Coronary artery (tissue), 2 donors: ENCODE measurements at regions not wholly inside any gene's neighbourhood (a gene's known extent, or its start where the extent isn't known, plus 50 kb on each side); places are given as distances from the start of the nearest gene placed in this dataset.

ENCODE experiments used
- DNase-seq: peaks from one replicate; pipeline ENCODE4 v3.0.0-alpha.2; 2017; ENCODE audit warnings: low spot score
- H3K27ac ChIP-seq, 2 donors: fragments of 200-600 bp; sonication (generic); one replicate each; pipeline ENCODE4 v1.5.1; 2016 to 2019
- H3K4me3 ChIP-seq: fragments of 200-600 bp; sonication (generic); 2 replicates; pipeline ENCODE4 v1.5.1; 2016; ENCODE audit warnings: mild to moderate bottlenecking, moderate library complexity
- CTCF ChIP-seq: fragments of 200-600 bp; sonication (generic); IDR thresholded peaks from one replicate; pipeline ENCODE4 v1.5.1; 2019; ENCODE audit warnings: antibody characterized with exemption

DNA sequence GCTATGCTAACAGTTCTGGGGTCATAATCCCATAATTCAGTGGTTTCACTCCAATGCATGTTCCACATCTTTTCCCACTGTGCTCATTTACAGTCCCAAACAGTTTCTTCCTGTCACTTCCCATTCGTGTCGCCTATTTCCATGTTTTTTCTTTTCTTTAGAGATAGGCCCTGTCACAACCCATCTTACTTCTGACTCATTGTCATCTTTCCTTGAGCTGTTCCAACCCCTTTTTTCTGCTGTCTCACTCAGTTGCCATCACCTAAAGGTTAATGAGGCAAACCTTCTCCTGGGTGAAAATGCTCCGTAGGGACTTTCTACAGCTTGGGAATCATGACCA lies 814.5 kb downstream of the VGLL3 start:
- H3K27ac ChIP-seq, result no peak overlapping the region
- no peak for TF ChIP-seq CTCF

GRCh38 chr3:86175593-86176444 lies 815.1 kb downstream of the VGLL3 start:
- H3K4me3 ChIP-seq, result no peak overlapping the region
- no peak overlapping the region for H3K27ac ChIP-seq
- no peak for TF ChIP-seq CTCF
- DNase-seq, result no peak

More for the DNA sequence above, 814.5 kb downstream of the VGLL3 start:
- no peak for DNase-seq
- no peak overlapping the region for H3K4me3 ChIP-seq

DNA sequence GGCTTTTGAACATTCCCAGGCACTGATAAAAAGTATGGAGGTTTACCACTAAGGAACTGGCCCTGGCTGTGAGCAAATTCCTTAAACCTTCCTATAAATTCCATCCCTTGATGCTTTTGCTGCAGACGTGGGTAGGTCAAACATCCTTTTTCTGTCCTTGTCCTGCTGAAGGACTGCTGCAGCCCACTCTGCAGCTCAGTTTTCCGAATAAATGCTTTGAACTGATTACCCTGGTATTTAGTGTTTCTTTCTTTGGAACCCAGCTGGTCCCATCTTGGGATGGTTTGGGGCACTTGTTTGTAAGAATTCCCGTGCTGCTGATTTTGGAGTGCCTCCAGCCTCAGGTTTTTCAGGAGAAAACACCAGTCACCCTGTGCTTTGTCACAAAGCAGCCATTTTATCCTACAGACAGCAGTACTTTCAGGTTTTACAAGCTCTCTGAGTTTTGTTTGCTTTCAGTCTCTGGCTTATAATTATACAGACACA lies 815.9 kb downstream of the VGLL3 start:
- TF ChIP-seq CTCF, result no peak
- no peak overlapping the region for H3K27ac ChIP-seq
- no peak for DNase-seq
- H3K4me3 ChIP-seq, result no peak overlapping the region

GRCh38 chr3:86173401-86173800 lies 817.5 kb downstream of the VGLL3 start:
- TF ChIP-seq CTCF, result no peak
- DNase-seq, result no peak
- Histone ChIP-seq H3K4me3 (no peak overlapping the region), H3K27ac (no peak overlapping the region)

DNA sequence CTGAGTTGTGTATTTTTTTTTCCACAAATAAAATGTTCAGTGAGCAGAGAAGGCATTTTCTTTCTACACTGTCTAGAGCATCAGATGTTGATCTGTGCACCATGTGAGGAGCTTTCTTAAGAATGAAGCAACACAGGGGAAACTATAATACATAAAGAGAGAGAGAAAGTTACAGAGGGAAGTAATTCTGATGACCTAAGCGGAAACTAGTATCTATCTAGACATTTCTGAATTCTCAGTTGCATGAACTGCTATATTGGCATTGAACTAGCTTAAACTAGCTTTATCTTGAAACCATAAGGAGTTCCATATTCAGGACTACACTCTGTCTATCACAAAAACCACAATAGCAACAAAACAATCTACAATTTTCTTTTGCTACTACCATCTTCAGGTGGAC lies 822.4 kb downstream of the VGLL3 start:
- no peak for DNase-seq
- Histone ChIP-seq H3K4me3 (no peak overlapping the region), H3K27ac (no peak overlapping the region)
- TF ChIP-seq CTCF, result no peak

- no peak overlapping the region for H3K27ac ChIP-seq
- no peak for DNase-seq
- no peak for TF ChIP-seq CTCF
- no peak overlapping the region for H3K4me3 ChIP-seq
Observed at GRCh38 chr3:86162521-86162920, 828.4 kb downstream of the VGLL3 start.

DNA sequence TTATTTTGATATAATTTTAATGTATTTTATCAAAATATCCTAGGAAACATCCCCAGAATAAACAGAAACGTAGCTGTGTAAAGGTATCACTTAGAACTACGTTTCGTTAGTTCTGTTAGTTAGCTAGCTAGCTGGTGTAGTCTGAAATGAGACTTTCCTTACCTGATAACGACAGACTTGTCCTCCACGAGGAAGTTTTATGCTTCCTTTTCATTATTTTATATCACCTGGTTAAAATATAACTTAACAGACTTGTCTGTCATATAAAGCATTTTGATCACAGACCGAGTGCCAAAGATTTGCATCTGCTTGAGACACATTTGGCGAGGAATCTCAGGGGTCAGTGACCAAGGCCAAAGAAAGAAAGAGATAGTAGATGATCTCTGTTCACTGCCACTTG lies 829.5 kb downstream of the VGLL3 start:
- H3K27ac ChIP-seq, result no peak overlapping the region
- H3K4me3 ChIP-seq, result no peak overlapping the region

More for the DNA sequence above, 829.5 kb downstream of the VGLL3 start:
- no peak for TF ChIP-seq CTCF
- no peak for DNase-seq
